Parathyroid adenoma (tissue), 2 donors: ENCODE measurements at regions not wholly inside any gene's neighbourhood (a gene's known extent, or its start where the extent isn't known, plus 50 kb on each side); places are given as distances from the start of the nearest gene placed in this dataset.
"Not testable (repeated sequence)": the region's sequence is repeated elsewhere in the genome, so short reads cannot be mapped to it uniquely, and the experiment has no call there.

Source experiments
- H2AFZ ChIP-seq: fragments of 300-600 bp; sonication (generic); one replicate; pipeline ENCODE4 v1.7.0; 2017; ENCODE audit warnings: antibody characterized with exemption, mild to moderate bottlenecking
- H3K27ac ChIP-seq: fragments of 300-600 bp; sonication (generic); one replicate; pipeline ENCODE4 v1.7.0; 2017
- H3K27me3 ChIP-seq: fragments of 300-600 bp; sonication (generic); one replicate; pipeline ENCODE4 v1.7.0; 2017; ENCODE audit warnings: low read length; ENCODE audit not compliant: control insufficient read depth, insufficient read depth
- H3K36me3 ChIP-seq: fragments of 300-600 bp; sonication (generic); one replicate; pipeline ENCODE4 v1.7.0; 2017; ENCODE audit warnings: low read length; ENCODE audit not compliant: control insufficient read depth, insufficient read depth
- H3K4me1 ChIP-seq: fragments of 300-600 bp; sonication (generic); one replicate; pipeline ENCODE4 v1.7.0; 2017; ENCODE audit warnings: control low read depth
- H3K4me2 ChIP-seq: fragments of 300-600 bp; sonication (generic); one replicate; pipeline ENCODE4 v1.7.0; 2017; ENCODE audit warnings: low read length
- H3K4me3 ChIP-seq: fragments of 300-600 bp; sonication (generic); one replicate; pipeline ENCODE4 v1.7.0; 2017; ENCODE audit warnings: low read depth, low read length
- H3K79me2 ChIP-seq: fragments of 300-600 bp; sonication (generic); one replicate; pipeline ENCODE4 v1.7.0; 2017; ENCODE audit warnings: control low read depth
- H3K9ac ChIP-seq: fragments of 300-600 bp; sonication (generic); one replicate; pipeline ENCODE4 v1.7.0; 2017; ENCODE audit warnings: mild to moderate bottlenecking
- H3K9me3 ChIP-seq: fragments of 300-600 bp; sonication (generic); one replicate; pipeline ENCODE4 v1.7.0; 2017; ENCODE audit warnings: low read length; ENCODE audit not compliant: control insufficient read depth
- TF ChIP-seq, protein P1 (sequence below): fragments of 300-600 bp; sonication (generic); IDR thresholded peaks from one replicate; pipeline ENCODE4 v1.7.0; 2017; ENCODE audit warnings: antibody characterized with exemption, mild to moderate bottlenecking
- donor health status: primary hyperparathyroidism.

DNA sequence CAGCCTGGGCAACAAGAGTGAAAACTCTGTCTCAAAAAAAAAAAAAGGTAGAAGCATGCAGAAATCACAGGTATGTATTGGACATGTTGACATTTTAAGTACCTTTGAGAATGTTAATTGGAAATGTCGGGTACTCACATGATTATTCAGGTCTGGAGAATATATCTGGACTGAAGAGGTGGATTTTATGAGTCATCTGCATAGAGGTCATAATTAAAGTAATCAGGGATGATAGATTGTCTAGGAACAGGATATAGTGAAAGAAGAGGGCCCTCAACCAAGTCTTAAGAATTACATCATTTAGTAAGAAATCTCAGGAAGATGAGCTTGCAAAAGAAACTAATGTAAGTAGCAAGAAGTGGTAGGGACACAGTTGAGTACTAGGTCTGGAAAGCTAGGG lies 212.5 kb downstream of the UTRN start:
- Histone ChIP-seq H3K4me2 (no peak overlapping the region), H3K36me3 (no peaks in the 10 kb centered on the region), H3K27me3 (no peaks in the 10 kb centered on the region), H3K79me2 (peaks cover 8% of the 10 kb centered on the region), H3K4me3 (no peak overlapping the region), H2AFZ (no peak overlapping the region), H3K4me1 (peaks cover 4% of the 10 kb centered on the region), H3K9ac (no peak overlapping the region), H3K27ac (no peak overlapping the region), H3K9me3 (no peaks in the 10 kb centered on the region)
- TF ChIP-seq, protein P1, sequence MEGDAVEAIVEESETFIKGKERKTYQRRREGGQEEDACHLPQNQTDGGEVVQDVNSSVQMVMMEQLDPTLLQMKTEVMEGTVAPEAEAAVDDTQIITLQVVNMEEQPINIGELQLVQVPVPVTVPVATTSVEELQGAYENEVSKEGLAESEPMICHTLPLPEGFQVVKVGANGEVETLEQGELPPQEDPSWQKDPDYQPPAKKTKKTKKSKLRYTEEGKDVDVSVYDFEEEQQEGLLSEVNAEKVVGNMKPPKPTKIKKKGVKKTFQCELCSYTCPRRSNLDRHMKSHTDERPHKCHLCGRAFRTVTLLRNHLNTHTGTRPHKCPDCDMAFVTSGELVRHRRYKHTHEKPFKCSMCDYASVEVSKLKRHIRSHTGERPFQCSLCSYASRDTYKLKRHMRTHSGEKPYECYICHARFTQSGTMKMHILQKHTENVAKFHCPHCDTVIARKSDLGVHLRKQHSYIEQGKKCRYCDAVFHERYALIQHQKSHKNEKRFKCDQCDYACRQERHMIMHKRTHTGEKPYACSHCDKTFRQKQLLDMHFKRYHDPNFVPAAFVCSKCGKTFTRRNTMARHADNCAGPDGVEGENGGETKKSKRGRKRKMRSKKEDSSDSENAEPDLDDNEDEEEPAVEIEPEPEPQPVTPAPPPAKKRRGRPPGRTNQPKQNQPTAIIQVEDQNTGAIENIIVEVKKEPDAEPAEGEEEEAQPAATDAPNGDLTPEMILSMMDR, result no peak

GRCh38 chr6:144500892-144501291 lies 215.8 kb downstream of the UTRN start:
- TF ChIP-seq, protein P1, result no peak
- Histone ChIP-seq H3K4me2 (no peak overlapping the region), H3K27ac (no peak overlapping the region), H2AFZ (no peak overlapping the region), H3K36me3 (no peaks in the 10 kb centered on the region), H3K4me1 (peaks cover 4% of the 10 kb centered on the region), H3K79me2 (peaks cover 28% of the 10 kb centered on the region), H3K4me3 (no peak overlapping the region), H3K9ac (no peak overlapping the region), H3K9me3 (no peaks in the 10 kb centered on the region), H3K27me3 (no peaks in the 10 kb centered on the region)

GRCh38 chr6:144505214-144505613 lies 220.1 kb downstream of the UTRN start:
- peaks cover 37% of the 10 kb centered on the region for H3K79me2 ChIP-seq
- H3K36me3 ChIP-seq, H3K27me3 ChIP-seq, H3K4me3 ChIP-seq, H2AFZ ChIP-seq, H3K27ac ChIP-seq, H3K4me1 ChIP-seq, H3K9me3 ChIP-seq, H3K4me2 ChIP-seq, H3K9ac ChIP-seq: not testable (repeated sequence)

- not testable (repeated sequence) for H3K27me3 ChIP-seq, H3K9me3 ChIP-seq, H3K9ac ChIP-seq, H2AFZ ChIP-seq, H3K4me1 ChIP-seq, H3K4me2 ChIP-seq, H3K36me3 ChIP-seq, H3K4me3 ChIP-seq, H3K27ac ChIP-seq
- H3K79me2 ChIP-seq, result peaks cover 37% of the 10 kb centered on the region
Measured at GRCh38 chr6:144506051-144506450, 220.9 kb downstream of the UTRN start.

GRCh38 chr6:144507772-144508312 lies 222.7 kb downstream of the UTRN start:
- H3K36me3 ChIP-seq, result not testable (repeated sequence)

DNA sequence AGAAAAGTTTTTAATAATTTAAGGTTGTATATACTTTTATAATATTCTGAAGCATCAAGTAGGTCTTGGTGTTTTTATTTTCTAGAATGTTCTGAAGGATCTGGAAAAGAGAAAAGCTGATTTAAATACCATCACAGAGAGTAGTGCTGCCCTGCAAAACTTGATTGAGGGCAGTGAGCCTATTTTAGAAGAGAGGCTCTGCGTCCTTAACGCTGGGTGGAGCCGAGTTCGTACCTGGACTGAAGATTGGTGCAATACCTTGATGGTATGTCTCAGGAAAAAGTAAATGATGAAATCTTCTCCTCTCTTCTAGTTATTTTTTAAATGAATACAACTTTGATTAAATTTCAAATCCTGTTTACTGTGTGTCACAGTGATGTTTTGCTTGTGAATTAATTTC lies 225.7 kb downstream of the UTRN start:
- Histone ChIP-seq H3K4me1 (no peaks in the 10 kb centered on the region), H3K36me3 (no peaks in the 10 kb centered on the region), H3K79me2 (peaks cover 9% of the 10 kb centered on the region), H3K4me3 (no peak overlapping the region), H3K27ac (no peak overlapping the region), H3K27me3 (no peaks in the 10 kb centered on the region), H2AFZ (no peak overlapping the region), H3K9ac (no peak overlapping the region), H3K9me3 (no peaks in the 10 kb centered on the region), H3K4me2 (no peak overlapping the region)
- TF ChIP-seq, protein P1, result no peak

More at GRCh38 chr6:144507772-144508312, 222.7 kb downstream of the UTRN start:
- not testable (repeated sequence) for H3K4me2 ChIP-seq, H3K9ac ChIP-seq, H2AFZ ChIP-seq, H3K4me1 ChIP-seq, H3K4me3 ChIP-seq, H3K27me3 ChIP-seq, H3K9me3 ChIP-seq, H3K27ac ChIP-seq
- H3K79me2 ChIP-seq, result peaks cover 30% of the 10 kb centered on the region
